HG03575 (cell line): ENCODE measurements at regions not wholly inside any gene's neighbourhood (a gene's known extent, or its start where the extent isn't known, plus 50 kb on each side); places are given as distances from the start of the nearest gene placed in this dataset.
"Not testable (repeated sequence)": the region's sequence is repeated elsewhere in the genome, so short reads cannot be mapped to it uniquely, and the experiment has no call there.

Experiments used
- ATAC-seq: cut with Tn5 transposase; IDR thresholded peaks from one replicate; pipeline ENCODE4 v1.9.1; 2021; ENCODE audit not compliant: unreplicated experiment, insufficient number of reproducible peaks, low FRiP score; ENCODE audit errors: extremely low read depth

DNA sequence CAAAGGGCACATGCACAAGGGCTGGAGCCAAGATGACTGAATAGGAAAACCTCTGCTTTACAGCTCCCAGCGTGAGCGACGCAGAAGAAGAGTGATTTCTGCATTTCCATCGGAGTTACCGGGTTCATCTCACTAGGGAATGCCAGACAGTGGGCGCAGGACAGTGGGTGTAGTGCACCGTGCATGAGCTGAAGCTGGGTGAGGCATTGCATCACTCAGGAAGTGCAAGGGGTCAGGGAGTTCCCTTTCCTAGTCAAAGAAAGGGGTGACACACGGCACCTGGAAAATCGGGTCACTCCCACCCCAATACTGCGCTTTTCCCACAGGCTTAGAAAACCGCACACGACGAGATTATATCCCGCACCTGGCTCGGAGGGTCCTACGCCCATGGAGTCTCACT is 64.5 kb upstream of the HTR1E start:
- not testable (repeated sequence) for ATAC-seq

GRCh38 chr6:86871681-86872080 is 65.6 kb upstream of the HTR1E start:
- no peak for ATAC-seq

DNA sequence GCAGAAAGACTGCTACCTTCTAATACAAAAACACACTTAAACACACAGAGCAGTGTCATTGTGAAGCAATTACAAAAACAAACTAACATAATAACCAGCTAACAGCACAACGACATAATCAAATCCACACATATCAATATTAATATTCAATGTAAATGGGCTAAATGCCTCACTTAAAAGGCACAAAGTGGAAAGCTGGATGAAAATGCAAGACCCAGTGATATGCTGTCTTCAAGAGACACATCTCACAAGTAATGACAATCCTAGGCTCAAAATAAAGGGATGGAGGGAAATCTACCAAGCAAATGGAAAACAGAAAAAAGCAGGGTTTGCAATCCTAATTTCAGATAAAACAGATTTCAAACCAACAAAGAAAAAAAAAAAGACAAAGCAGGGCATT is 67.8 kb upstream of the HTR1E start:
- ATAC-seq, result no peak

DNA sequence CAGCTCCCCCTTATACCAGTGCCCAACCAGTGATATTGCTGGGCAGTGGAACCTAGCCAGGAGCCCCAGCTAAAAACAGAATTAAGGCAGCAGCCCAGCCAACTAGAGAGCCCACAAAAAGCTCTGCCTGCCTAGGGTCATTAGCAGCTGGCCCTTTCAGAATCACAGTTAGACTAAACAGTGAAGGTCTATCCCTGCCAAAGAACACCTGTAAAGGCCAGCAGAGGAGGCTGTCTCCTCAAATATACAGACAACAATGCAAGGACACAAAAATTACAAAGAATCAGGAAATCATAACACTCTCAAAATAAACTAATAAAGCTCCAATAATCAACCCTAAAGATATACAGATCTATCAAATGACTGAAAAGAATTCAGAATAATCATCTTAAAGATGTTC is 77.8 kb upstream of the HTR1E start:
- no peak for ATAC-seq

DNA sequence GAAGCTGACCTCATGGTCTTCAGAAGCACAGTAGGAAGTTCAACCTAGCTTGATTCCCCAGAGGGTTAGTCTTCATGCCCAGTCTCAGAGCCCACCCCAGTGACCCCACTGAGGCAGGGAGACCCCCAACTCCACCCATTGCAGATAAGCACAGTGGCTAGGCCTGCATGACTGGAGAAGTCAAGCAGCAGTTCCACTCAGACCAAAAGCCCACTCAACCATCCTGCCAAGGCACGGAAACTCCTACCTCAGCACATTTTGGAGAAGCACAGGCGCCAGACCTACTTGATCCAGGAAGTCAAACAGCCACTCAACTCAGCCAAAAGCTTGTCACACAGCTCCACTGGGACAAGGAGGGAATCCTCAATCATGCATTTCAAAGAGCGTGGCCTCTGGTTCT is 78.4 kb upstream of the HTR1E start:
- ATAC-seq, result no peak

GRCh38 chr6:86857783-86858182 is 79.5 kb upstream of the HTR1E start:
- no peak for ATAC-seq

DNA sequence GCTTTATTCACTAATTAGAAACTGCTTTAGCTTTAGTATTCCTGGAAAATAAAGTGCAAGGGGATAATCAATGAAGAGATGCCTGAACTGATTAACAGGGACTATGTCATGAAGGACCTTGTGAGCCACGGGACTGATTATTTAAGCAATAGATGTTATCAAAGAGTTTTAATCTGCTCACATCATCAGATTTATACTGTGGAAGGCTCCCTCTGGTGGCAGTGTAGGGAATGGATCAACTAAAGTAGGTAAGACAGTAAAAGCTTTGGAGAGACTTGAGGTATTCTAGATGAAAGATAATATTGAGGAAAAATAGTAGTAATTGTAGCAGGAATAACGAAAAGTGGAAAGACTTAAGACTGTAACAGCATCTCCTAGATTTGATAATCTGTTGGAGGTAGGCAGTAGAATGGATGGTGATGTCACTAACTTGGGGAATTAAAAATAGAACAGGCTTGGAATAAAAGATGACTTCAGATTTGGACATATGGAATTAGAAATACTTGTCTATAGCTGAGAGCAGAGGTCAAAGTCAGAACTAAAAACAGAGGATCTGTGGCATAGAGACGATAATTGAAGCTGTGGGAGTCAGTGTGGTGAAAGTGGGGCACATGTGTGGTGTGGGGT is 80.3 kb upstream of the HTR1E start:
- no peak for ATAC-seq

DNA sequence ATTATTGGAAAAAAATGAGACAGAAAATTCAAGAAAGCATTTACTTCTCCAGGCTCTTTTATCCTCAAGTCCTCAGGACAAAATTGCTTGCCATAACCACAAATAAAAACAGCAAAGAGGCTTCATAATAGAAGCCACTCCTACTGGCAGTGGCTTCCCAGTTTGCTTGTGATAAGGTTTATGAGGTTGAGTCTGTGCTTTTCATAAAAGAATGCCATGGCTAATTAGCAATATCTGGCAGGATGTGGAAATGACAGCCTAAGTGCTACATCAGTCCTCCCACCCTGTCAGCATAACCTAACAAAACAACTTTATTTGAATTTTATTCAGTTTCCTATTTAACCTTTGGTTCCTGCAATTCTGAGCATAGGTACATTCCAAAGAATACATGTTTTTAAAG is 80.9 kb upstream of the HTR1E start:
- no peak for ATAC-seq

GRCh38 chr6:86848986-86849385 is 88.3 kb upstream of the HTR1E start:
- ATAC-seq, result no peak

DNA sequence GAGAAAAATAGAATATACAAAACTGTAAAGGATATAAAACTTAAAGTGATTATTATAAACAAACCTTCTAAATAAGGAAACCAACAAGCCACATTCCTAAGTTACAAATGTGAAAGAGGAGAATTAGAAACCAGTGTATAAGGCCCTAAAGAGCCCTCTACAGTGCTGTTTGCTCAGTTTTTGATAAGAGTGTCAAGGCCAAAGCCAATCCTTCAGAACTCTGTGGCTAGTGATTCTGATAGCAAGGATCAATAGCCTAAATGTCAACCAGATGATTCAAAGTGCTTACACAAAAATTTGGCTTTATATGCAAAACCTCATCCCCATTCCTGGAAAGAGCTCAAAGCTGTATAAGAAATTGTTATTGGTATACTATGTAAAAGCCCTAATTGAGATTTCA is 104.6 kb upstream of the HTR1E start:
- no peak for ATAC-seq

GRCh38 chr6:86825436-86825835 is 111.9 kb upstream of the HTR1E start:
- no peak for ATAC-seq

- no peak for ATAC-seq
These were observed 114.6 kb upstream of the HTR1E start for GRCh38 chr6:86822747-86823146.

DNA sequence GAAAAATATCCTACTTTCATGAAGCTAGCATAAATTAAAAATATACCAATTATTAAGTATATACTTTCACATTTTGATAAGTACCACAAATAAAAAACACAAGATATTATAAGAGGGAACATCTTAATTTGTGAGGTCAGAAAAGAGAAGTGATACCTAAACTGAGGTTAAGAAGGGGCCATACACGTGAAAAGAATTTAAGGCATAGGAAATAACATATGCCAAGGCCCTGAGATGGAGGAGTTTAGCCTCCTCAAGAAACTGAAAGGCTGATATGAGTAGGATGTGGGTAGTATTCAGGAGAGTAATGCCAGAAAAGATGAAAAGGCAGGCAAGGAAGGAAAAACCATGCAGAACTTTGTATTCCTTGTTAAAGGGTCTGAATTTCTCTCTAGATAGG is 116.6 kb upstream of the HTR1E start:
- ATAC-seq, result no peak

GRCh38 chr6:86793649-86794048 is 143.7 kb upstream of the HTR1E start:
- no peak for ATAC-seq

DNA sequence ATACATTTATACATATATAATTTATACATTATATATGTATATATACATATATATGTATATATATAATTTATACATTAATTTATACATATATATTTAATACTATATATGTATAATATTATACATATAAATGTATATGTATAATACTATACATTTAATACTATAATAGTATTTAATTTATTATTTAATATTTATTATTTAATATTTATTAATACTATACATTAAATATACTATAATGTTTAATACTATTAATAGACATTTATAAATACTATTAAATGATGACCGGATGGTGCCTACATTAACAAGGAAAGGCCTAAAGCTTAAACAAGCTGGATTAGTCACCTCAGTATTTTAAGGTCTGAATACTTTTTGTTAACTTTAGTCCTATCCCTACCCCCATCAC is 145.9 kb upstream of the HTR1E start:
- no peak for ATAC-seq

- no peak for ATAC-seq
These were observed 147.4 kb upstream of the HTR1E start for GRCh38 chr6:86789779-86790411.

- no peak for ATAC-seq
These were observed 155.0 kb upstream of the HTR1E start for GRCh38 chr6:86782328-86782727.

- no peak for ATAC-seq
These were observed 156.4 kb upstream of the HTR1E start for GRCh38 chr6:86780923-86781322.

- no peak for ATAC-seq
These were observed 161.4 kb upstream of the HTR1E start for GRCh38 chr6:86775893-86776292.

- ATAC-seq, result no peak
These were observed 172.1 kb upstream of the HTR1E start for GRCh38 chr6:86765211-86765610.

GRCh38 chr6:86759953-86760352 is 177.4 kb upstream of the HTR1E start:
- not testable (repeated sequence) for ATAC-seq
